SK-N-SH (cell line): ENCODE measurements at regions not wholly inside any gene's neighbourhood (a gene's known extent, or its start where the extent isn't known, plus 50 kb on each side); places are given as distances from the start of the nearest gene placed in this dataset.

Experiments
- CTCF ChIA-PET: fragments of 300-600, 350-600 bp; formaldehyde crosslinking; extraction: SDS; loops from one replicate; lab custom pipeline; 2021; lab: Yijun Ruan, JAX
- POLR2A ChIA-PET: fragments of 350-600 bp; sonication (Branson Sonifier 250); formaldehyde crosslinking; extraction: SDS; loops from one replicate; lab custom pipeline; 2020; ENCODE audit warnings: antibody characterized with exemption, inconsistent platforms; lab: Yijun Ruan, JAX
- DNase-seq: peaks from one replicate; pipeline ENCODE4 v3.0.0; 2012
- H2AFZ ChIP-seq: fragments of 200-600 bp; sonication (generic); 2 replicates; pipeline ENCODE4 v1.8.1; 2016; ENCODE audit warnings: antibody characterized with exemption, mild to moderate bottlenecking, low read depth
- H3F3A ChIP-seq: fragments of 200-600 bp; sonication (generic); replicated peaks from 2 replicates; pipeline ENCODE3; 2016; ENCODE audit warnings: antibody characterized with exemption, mild to moderate bottlenecking; ENCODE audit not compliant: insufficient read depth
- H3K27ac ChIP-seq, 2 experiments: fragments of 200-500 bp in 1 of 2; fragments of 200-600 bp in 1 of 2; sonication (Bioruptor generic) in 1 of 2; sonication (generic), shearing (Covaris generic) in 1 of 2; 2 replicates each; pipeline versions ENCODE4 v1.5.1 to v1.6.1; 2014 to 2016; ENCODE audit warnings: low read depth in 2 of 2, inconsistent platforms in 1 of 2, low read length in 1 of 2, mild to moderate bottlenecking in 1 of 2, mixed read lengths in 1 of 2
- H3K27me3 ChIP-seq: fragments of 200-600 bp; sonication (generic), shearing (Covaris generic); 2 replicates; pipeline ENCODE4 v1.6.1; 2016; ENCODE audit warnings: mixed run types; ENCODE audit not compliant: insufficient read depth
- H3K36me3 ChIP-seq, 2 experiments: fragments of 200-500 bp in 1 of 2; fragments of 200-600 bp in 1 of 2; sonication (Bioruptor generic) in 1 of 2; sonication (generic) in 1 of 2; replicated peaks in 1 of 2; 2 replicates each; pipeline versions ENCODE3 to v1.5.1; 2014 to 2016; ENCODE audit warnings: low read length in 1 of 2, mild to moderate bottlenecking in 1 of 2; ENCODE audit not compliant: insufficient read depth in 2 of 2, control insufficient read depth in 1 of 2
- H3K4me1 ChIP-seq, 2 experiments: fragments of 200-500 bp in 1 of 2; fragments of 200-600 bp in 1 of 2; sonication (Bioruptor generic) in 1 of 2; sonication (generic), shearing (Covaris generic) in 1 of 2; 2 replicates each; pipeline versions ENCODE4 v1.5.1 to v1.6.1; 2014 to 2016; ENCODE audit warnings: low read depth in 1 of 2, low read length in 1 of 2, mixed run types in 1 of 2; ENCODE audit not compliant: insufficient read depth in 2 of 2, control insufficient read depth in 1 of 2
- H3K4me2 ChIP-seq: fragments of 200-600 bp; sonication (generic), shearing (Covaris generic); 2 replicates; pipeline ENCODE4 v1.6.1; 2017; ENCODE audit warnings: mixed run types
- H3K4me3 ChIP-seq, 2 experiments: fragments of 200-500 bp in 1 of 2; fragments of 200-600 bp in 1 of 2; sonication (Bioruptor generic) in 1 of 2; sonication (generic), shearing (Covaris generic) in 1 of 2; 2 replicates each; pipeline versions ENCODE4 v1.5.1 to v1.8.1; 2014 to 2016; ENCODE audit warnings: low read depth in 2 of 2, inconsistent platforms in 1 of 2, low read length in 1 of 2, mild to moderate bottlenecking in 1 of 2, mixed read lengths in 1 of 2, moderate library complexity in 1 of 2
- H3K79me2 ChIP-seq: fragments of 200-600 bp; sonication (generic); 2 replicates; pipeline ENCODE4 v1.8.1; 2017; ENCODE audit warnings: mild to moderate bottlenecking; ENCODE audit not compliant: insufficient read depth
- H3K9ac ChIP-seq: fragments of 200-600 bp; sonication (generic); 2 replicates; pipeline ENCODE4 v1.6.1; 2017; ENCODE audit warnings: mixed run types
- H3K9me2 ChIP-seq: fragments of 200-600 bp; sonication (generic); 2 replicates; pipeline ENCODE4 v1.6.1; 2017; ENCODE audit warnings: mixed run types
- H3K9me3 ChIP-seq: fragments of 200-600 bp; sonication (generic); 2 replicates; pipeline ENCODE4 v1.6.1; 2017; ENCODE audit warnings: mixed run types, mild to moderate bottlenecking, moderate library complexity
- H4K20me1 ChIP-seq: fragments of 200-600 bp; sonication (generic); 2 replicates; pipeline ENCODE4 v1.6.1; 2017; ENCODE audit warnings: mild to moderate bottlenecking, mixed run types; ENCODE audit not compliant: insufficient read depth
- CHD2 ChIP-seq: fragments of 150-350 bp; IDR thresholded peaks from 2 replicates; pipeline ENCODE4 v1.6.1; 2018; ENCODE audit warnings: low read length; ENCODE audit not compliant: partially characterized antibody
- EP300 ChIP-seq, 2 experiments: IDR thresholded peaks; 2 replicates each; pipeline versions ENCODE4 v1.4.0 to v1.6.1; 2012; ENCODE audit warnings: borderline replicate concordance in 1 of 2, low read depth in 1 of 2, low read length in 1 of 2
- EZH2phosphoT487 ChIP-seq: fragments of 200-600 bp; sonication (generic); IDR thresholded peaks from 2 replicates; pipeline ENCODE4 v1.6.1; 2017; ENCODE audit warnings: low read depth, mixed run types, mild to moderate bottlenecking, antibody characterized with exemption, moderate library complexity, borderline replicate concordance
- FOXJ3 ChIP-seq: sonication (generic); formaldehyde crosslinking; IDR thresholded peaks from 2 replicates; pipeline ENCODE4 v1.5.1; 2020; ENCODE audit warnings: mild to moderate bottlenecking, missing genetic modification reagents
- GABPA ChIP-seq: IDR thresholded peaks from 2 replicates; pipeline ENCODE4 v1.4.0; 2012; ENCODE audit warnings: low read depth, mild to moderate bottlenecking
- IRF3 ChIP-seq: fragments of 150-350 bp; IDR thresholded peaks from 2 replicates; pipeline ENCODE4 v1.6.1; 2016; ENCODE audit warnings: mild to moderate bottlenecking, low read depth, low read length
- JUND ChIP-seq: IDR thresholded peaks from 2 replicates; pipeline ENCODE4 v1.4.0; 2012
- MAX ChIP-seq: IDR thresholded peaks from 2 replicates; pipeline ENCODE4 v1.4.0; 2012; ENCODE audit warnings: low read depth
- MXI1 ChIP-seq: IDR thresholded peaks from 2 replicates; pipeline ENCODE4 v1.6.1; 2012; ENCODE audit warnings: mild to moderate bottlenecking, low read depth, low read length, improper control_type of control experiment
- NFIC ChIP-seq: IDR thresholded peaks from 2 replicates; pipeline ENCODE4 v1.4.0; 2012; ENCODE audit warnings: borderline replicate concordance
- NRF1 ChIP-seq: IDR thresholded peaks from 2 replicates; pipeline ENCODE4 v1.6.1; 2012; ENCODE audit warnings: low read depth, mild to moderate bottlenecking, low read length
- RAD21 ChIP-seq: IDR thresholded peaks from 2 replicates; pipeline ENCODE4 v1.6.1; 2012; ENCODE audit warnings: mild to moderate bottlenecking, low read length
- SIN3A ChIP-seq: IDR thresholded peaks from 2 replicates; pipeline ENCODE4 v1.6.1; 2012; ENCODE audit warnings: low read depth, mild to moderate bottlenecking, low read length, moderate library complexity, borderline replicate concordance
- SMC3 ChIP-seq: IDR thresholded peaks from 2 replicates; pipeline ENCODE4 v1.6.1; 2012; ENCODE audit warnings: low read depth, low read length, improper control_type of control experiment
- TCF12 ChIP-seq: IDR thresholded peaks from 2 replicates; pipeline ENCODE4 v1.4.0; 2012
- TEAD4 ChIP-seq: IDR thresholded peaks from 2 replicates; pipeline ENCODE4 v1.4.0; 2012; ENCODE audit warnings: mild to moderate bottlenecking, borderline replicate concordance; ENCODE audit not compliant: insufficient read depth
- USF2 ChIP-seq: fragments of 150-350 bp; IDR thresholded peaks from 2 replicates; pipeline ENCODE4 v1.6.1; 2017; ENCODE audit warnings: antibody characterized with exemption, low read length, low read depth, borderline replicate concordance
- YY1 ChIP-seq: IDR thresholded peaks from 2 replicates; pipeline ENCODE4 v1.4.0; 2012; ENCODE audit warnings: low read depth, mild to moderate bottlenecking
- ZBTB33 ChIP-seq: IDR thresholded peaks from 2 replicates; pipeline ENCODE4 v1.4.0; 2012; ENCODE audit warnings: low read depth, borderline replicate concordance
- WGBS: methylation state at CpG from one replicate; pipeline ENCODE4 v1.1.6; 2017; ENCODE audit warnings: low lambda C conversion rate; 5-methylcytosine and 5-hydroxymethylcytosine counted together

- Histone ChIP-seq H3K4me1 (no peaks in the 10 kb centered on the region; a peak in 1 of 4 replicates), H3K79me2 (no peaks in the 10 kb centered on the region), H4K20me1 (no peaks in the 10 kb centered on the region), H3K9me3 (no peaks in the 10 kb centered on the region), H3F3A (no peaks in the 10 kb centered on the region), H3K27ac (no peak overlapping the region), H3K4me3 (no peak overlapping the region), H3K9ac (no peak overlapping the region), H3K27me3 (no peaks in the 10 kb centered on the region), H3K36me3 (no peaks in the 10 kb centered on the region), H3K4me2 (no peak overlapping the region), H2AFZ (no peak overlapping the region), H3K9me2 (no peaks in the 10 kb centered on the region)
- ChIA-PET POLR2A (no interaction called here), CTCF (no interaction called here)
- DNase-seq = no peak
- no peak for TF ChIP-seq EZH2phosphoT487
- no peak for TF ChIP-seq GABPA
- TF ChIP-seq IRF3 = no peak
- TF ChIP-seq MAX = no peak
- no peak for TF ChIP-seq JUND
- no peak for TF ChIP-seq TEAD4
- TF ChIP-seq YY1 = no peak
- TF ChIP-seq NRF1 = no peak
- TF ChIP-seq TCF12 = no peak
- TF ChIP-seq EP300 (IDR thresholded peaks at IDR 0.05; ENCODE audit: borderline replicate concordance in 1 of 2, low read depth in 1 of 2, low read length in 1 of 2) = no peak
- TF ChIP-seq SIN3A = no peak
- TF ChIP-seq NFIC = no peak
- TF ChIP-seq MXI1 = no peak
- no peak for TF ChIP-seq SMC3
- TF ChIP-seq CHD2 = no peak
- TF ChIP-seq FOXJ3 (CRISPR knock-in tag) = no peak
- no peak for TF ChIP-seq ZBTB33
- TF ChIP-seq USF2 = no peak
- TF ChIP-seq RAD21 = no peak
- 23% methylated on average over 3 of the region's 3 CpGs for WGBS
These were observed 209.7 kb upstream of the DCBLD2 start for GRCh38 chr3:99111235-99111634.
